ENCODE measurements at regions not wholly inside any gene's neighbourhood (a gene's known extent, or its start where the extent isn't known, plus 50 kb on each side); places are given as distances from the start of the nearest gene placed in this dataset.

DNA sequence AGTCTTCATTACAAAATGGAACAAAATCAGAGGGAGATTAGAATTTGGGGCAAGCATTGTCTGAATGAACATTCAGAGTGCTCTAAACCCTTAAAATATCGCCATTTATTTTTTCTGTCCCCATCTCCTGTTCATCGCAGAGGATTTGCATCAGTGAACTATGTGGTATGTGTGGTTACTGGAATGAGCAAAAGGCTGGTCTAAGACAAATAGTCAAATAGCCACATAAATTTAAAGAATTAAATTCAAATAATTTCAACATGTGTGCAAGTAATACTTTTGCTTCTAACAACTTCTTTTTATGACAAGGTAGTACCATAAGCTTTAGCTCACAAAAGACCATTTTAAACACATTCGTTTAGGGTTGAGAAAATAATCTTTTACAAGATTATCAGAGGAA, 82.6 kb upstream of the ST8SIA3 start:
- TF ChIP-seq POLR2AphosphoS5 (IDR thresholded peaks at IDR 0.05; ENCODE audit: low read depth, low read length) (no peak), TAF1 (IDR thresholded peaks at IDR 0.05; ENCODE audit: borderline replicate concordance, insufficient read depth, low read length) (no peak), REST (IDR thresholded peaks at IDR 0.05; ENCODE audit: insufficient read depth in 1 of 2, low read depth in 2 of 2, low read length in 2 of 2) (no peak), SIN3A (IDR thresholded peaks at IDR 0.05; ENCODE audit: borderline replicate concordance, insufficient read depth, low read length) (no peak), FOXP2 (optimal IDR thresholded peaks at IDR 0.05; ENCODE audit: borderline replicate concordance, extremely low read depth, extremely low read length, insufficient read depth) (no peak)

All from PFSK-1 (cell line).